ENCODE measurements at regions not wholly inside any gene's neighbourhood (a gene's known extent, or its start where the extent isn't known, plus 50 kb on each side); places are given as distances from the start of the nearest gene placed in this dataset.

DNA sequence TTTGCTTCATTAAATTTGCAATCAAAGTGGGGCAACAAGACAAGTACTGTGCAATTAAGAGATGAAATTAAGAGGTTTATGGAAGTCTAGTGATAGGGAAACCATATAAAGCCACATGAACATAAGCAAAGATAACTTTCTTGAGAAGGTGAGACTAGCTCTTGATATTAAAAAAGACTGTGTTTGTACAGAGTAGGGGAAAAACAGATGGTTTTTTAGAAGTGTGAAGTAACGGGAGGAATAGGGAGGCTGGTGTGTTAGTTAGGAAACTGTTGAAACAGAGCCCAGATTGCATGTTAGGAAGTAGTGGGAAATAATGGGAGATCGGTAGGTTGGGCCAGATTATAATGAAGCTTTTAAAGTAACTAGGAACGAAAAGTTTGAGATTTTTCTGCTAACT lies 149.8 kb upstream of the FREM2 start:
- TF ChIP-seq, protein P1, sequence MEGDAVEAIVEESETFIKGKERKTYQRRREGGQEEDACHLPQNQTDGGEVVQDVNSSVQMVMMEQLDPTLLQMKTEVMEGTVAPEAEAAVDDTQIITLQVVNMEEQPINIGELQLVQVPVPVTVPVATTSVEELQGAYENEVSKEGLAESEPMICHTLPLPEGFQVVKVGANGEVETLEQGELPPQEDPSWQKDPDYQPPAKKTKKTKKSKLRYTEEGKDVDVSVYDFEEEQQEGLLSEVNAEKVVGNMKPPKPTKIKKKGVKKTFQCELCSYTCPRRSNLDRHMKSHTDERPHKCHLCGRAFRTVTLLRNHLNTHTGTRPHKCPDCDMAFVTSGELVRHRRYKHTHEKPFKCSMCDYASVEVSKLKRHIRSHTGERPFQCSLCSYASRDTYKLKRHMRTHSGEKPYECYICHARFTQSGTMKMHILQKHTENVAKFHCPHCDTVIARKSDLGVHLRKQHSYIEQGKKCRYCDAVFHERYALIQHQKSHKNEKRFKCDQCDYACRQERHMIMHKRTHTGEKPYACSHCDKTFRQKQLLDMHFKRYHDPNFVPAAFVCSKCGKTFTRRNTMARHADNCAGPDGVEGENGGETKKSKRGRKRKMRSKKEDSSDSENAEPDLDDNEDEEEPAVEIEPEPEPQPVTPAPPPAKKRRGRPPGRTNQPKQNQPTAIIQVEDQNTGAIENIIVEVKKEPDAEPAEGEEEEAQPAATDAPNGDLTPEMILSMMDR (IDR thresholded peaks at IDR 0.05 in 8 of 11, conservative IDR thresholded peaks at IDR 0.05 in 3 of 11), result no peak
- TF ChIP-seq POLR2A (IDR thresholded peaks at IDR 0.05), result no peak
